ENCODE measurements at regions not wholly inside any gene's neighbourhood (a gene's known extent, or its start where the extent isn't known, plus 50 kb on each side); places are given as distances from the start of the nearest gene placed in this dataset.

DNA sequence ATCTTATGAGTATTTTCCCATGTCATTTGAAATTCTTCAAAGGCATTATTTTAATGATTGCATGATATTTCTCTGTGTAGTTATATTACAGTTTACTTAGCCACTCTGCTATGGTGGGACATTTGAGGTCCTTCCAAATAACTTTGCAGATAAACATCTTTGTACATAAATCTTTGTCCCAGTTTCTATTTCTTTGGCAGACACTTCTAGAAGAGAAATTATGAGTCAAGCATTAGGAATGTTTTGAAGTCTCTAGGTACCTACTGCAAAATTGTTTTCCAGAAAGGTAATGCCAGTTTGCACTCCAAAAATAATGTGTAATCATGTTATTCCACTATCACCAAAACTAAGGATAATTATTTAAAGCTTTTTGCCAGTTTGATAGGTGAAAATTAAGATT, 149.7 kb downstream of the EN1 start:
- TF ChIP-seq, protein P1, sequence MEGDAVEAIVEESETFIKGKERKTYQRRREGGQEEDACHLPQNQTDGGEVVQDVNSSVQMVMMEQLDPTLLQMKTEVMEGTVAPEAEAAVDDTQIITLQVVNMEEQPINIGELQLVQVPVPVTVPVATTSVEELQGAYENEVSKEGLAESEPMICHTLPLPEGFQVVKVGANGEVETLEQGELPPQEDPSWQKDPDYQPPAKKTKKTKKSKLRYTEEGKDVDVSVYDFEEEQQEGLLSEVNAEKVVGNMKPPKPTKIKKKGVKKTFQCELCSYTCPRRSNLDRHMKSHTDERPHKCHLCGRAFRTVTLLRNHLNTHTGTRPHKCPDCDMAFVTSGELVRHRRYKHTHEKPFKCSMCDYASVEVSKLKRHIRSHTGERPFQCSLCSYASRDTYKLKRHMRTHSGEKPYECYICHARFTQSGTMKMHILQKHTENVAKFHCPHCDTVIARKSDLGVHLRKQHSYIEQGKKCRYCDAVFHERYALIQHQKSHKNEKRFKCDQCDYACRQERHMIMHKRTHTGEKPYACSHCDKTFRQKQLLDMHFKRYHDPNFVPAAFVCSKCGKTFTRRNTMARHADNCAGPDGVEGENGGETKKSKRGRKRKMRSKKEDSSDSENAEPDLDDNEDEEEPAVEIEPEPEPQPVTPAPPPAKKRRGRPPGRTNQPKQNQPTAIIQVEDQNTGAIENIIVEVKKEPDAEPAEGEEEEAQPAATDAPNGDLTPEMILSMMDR (conservative IDR thresholded peaks at IDR 0.05; ENCODE audit: low read length) = no peak
- no peak for TF ChIP-seq EZH2phosphoT487 (IDR thresholded peaks at IDR 0.05; ENCODE audit: borderline replicate concordance)
